Memory B cell (primary cell): ENCODE measurements at regions not wholly inside any gene's neighbourhood (a gene's known extent, or its start where the extent isn't known, plus 50 kb on each side); places are given as distances from the start of the nearest gene placed in this dataset.

ENCODE experiments used
- ATAC-seq: fragments of 150-1000 bp; cut with Tn5 transposase; 2 replicates; pipeline ENCODE4 v1.10.0; 2021; ENCODE audit warnings: low read depth, mild to moderate bottlenecking, moderate library complexity
- DNase-seq, 2 donors: peaks; one replicate each; pipeline ENCODE4 v3.0.0; 2022; ENCODE audit warnings: low spot score in 2 of 2
- H3K27ac Mint-ChIP-seq: one replicate; pipeline ENCODE4 v1.8.0; 2022; ENCODE audit warnings: mild to moderate bottlenecking, moderate library complexity, mixed read lengths
- H3K27me3 Mint-ChIP-seq: one replicate; pipeline ENCODE4 v1.8.0; 2022; ENCODE audit warnings: mixed read lengths
- H3K36me3 Mint-ChIP-seq: one replicate; pipeline ENCODE4 v1.8.0; 2022; ENCODE audit warnings: mild to moderate bottlenecking, mixed read lengths
- H3K4me1 Mint-ChIP-seq: one replicate; pipeline ENCODE4 v1.8.0; 2022; ENCODE audit warnings: mixed read lengths
- H3K4me3 Mint-ChIP-seq: one replicate; pipeline ENCODE4 v1.8.0; 2022; ENCODE audit warnings: mild to moderate bottlenecking, moderate library complexity, mixed read lengths
- H3K9me3 Mint-ChIP-seq: one replicate; pipeline ENCODE4 v1.8.0; 2022; ENCODE audit warnings: mixed read lengths

- DNase-seq: no peak
- no peak overlapping the region for H3K27ac Mint-ChIP-seq
Observed at GRCh38 chr11:69232821-69233743, 60.9 kb upstream of the MYEOV start.

GRCh38 chr11:69233744-69234570 is 60.0 kb upstream of the MYEOV start:
- no peak for ATAC-seq
- no peak for DNase-seq
- H3K36me3 Mint-ChIP-seq: peaks cover 3% of the 10 kb centered on the region
- peaks cover 2% of the 10 kb centered on the region for H3K4me1 Mint-ChIP-seq
- peaks cover 6% of the 10 kb centered on the region for H3K27me3 Mint-ChIP-seq
- H3K9me3 Mint-ChIP-seq: peaks cover 4% of the 10 kb centered on the region
- no peak overlapping the region for H3K4me3 Mint-ChIP-seq
- H3K27ac Mint-ChIP-seq: no peak overlapping the region

More at GRCh38 chr11:69232821-69233743, 60.9 kb upstream of the MYEOV start:
- peaks cover 3% of the 10 kb centered on the region for H3K36me3 Mint-ChIP-seq
- peaks cover 2% of the 10 kb centered on the region for H3K4me1 Mint-ChIP-seq
- ATAC-seq: no peak
- H3K27me3 Mint-ChIP-seq: peaks cover 6% of the 10 kb centered on the region
- H3K9me3 Mint-ChIP-seq: peaks cover 4% of the 10 kb centered on the region
- no peak overlapping the region for H3K4me3 Mint-ChIP-seq

- DNase-seq (no peak), ATAC-seq (no peak)
- peaks cover 3% of the 10 kb centered on the region for H3K36me3 Mint-ChIP-seq
- H3K9me3 Mint-ChIP-seq: peaks cover 4% of the 10 kb centered on the region
- peaks cover 6% of the 10 kb centered on the region for H3K27me3 Mint-ChIP-seq
- H3K27ac Mint-ChIP-seq: no peak overlapping the region
- H3K4me1 Mint-ChIP-seq: peaks cover 2% of the 10 kb centered on the region
- H3K4me3 Mint-ChIP-seq: no peak overlapping the region
Observed at GRCh38 chr11:69234740-69235710, 58.9 kb upstream of the MYEOV start.

- H3K4me1 Mint-ChIP-seq: peaks cover 5% of the 10 kb centered on the region
Observed at GRCh38 chr11:69238573-69239351, 55.2 kb upstream of the MYEOV start.

GRCh38 chr11:69239641-69240040 is 54.3 kb upstream of the MYEOV start:
- Mint-ChIP-seq H3K36me3 (no peaks in the 10 kb centered on the region), H3K4me1 (peaks cover 5% of the 10 kb centered on the region), H3K27ac (no peak overlapping the region), H3K27me3 (no peaks in the 10 kb centered on the region), H3K4me3 (no peak overlapping the region), H3K9me3 (no peaks in the 10 kb centered on the region)
- ATAC-seq (no peak), DNase-seq (no peak)

More at GRCh38 chr11:69238573-69239351, 55.2 kb upstream of the MYEOV start:
- H3K4me3 Mint-ChIP-seq: no peak overlapping the region
- H3K27ac Mint-ChIP-seq: no peak overlapping the region
- no peak for DNase-seq
- H3K36me3 Mint-ChIP-seq: no peaks in the 10 kb centered on the region
- no peak for ATAC-seq
- H3K9me3 Mint-ChIP-seq: no peaks in the 10 kb centered on the region
- no peaks in the 10 kb centered on the region for H3K27me3 Mint-ChIP-seq

- Mint-ChIP-seq H3K4me3 (no peak overlapping the region), H3K9me3 (no peaks in the 10 kb centered on the region), H3K27me3 (no peaks in the 10 kb centered on the region), H3K4me1 (peaks cover 5% of the 10 kb centered on the region), H3K27ac (no peak overlapping the region), H3K36me3 (no peaks in the 10 kb centered on the region)
- ATAC-seq (no peak), DNase-seq (no peak)
Observed at GRCh38 chr11:69240332-69241074, 53.5 kb upstream of the MYEOV start.

- Mint-ChIP-seq H3K9me3 (no peaks in the 10 kb centered on the region), H3K36me3 (no peaks in the 10 kb centered on the region), H3K4me3 (no peak overlapping the region), H3K4me1 (peaks cover 5% of the 10 kb centered on the region), H3K27me3 (no peaks in the 10 kb centered on the region), H3K27ac (no peak overlapping the region)
- ATAC-seq (no peak), DNase-seq (no peak)
Observed at GRCh38 chr11:69241075-69241740, 52.7 kb upstream of the MYEOV start.

- Mint-ChIP-seq H3K9me3 (no peaks in the 10 kb centered on the region), H3K27me3 (no peaks in the 10 kb centered on the region), H3K4me1 (peaks cover 5% of the 10 kb centered on the region), H3K27ac (peak overlapping the region; percentile 61), H3K4me3 (no peak overlapping the region), H3K36me3 (no peaks in the 10 kb centered on the region)
- DNase-seq (no peak), ATAC-seq (no peak)
Observed at GRCh38 chr11:69241844-69242243, 52.1 kb upstream of the MYEOV start.

- peaks cover 5% of the 10 kb centered on the region for H3K4me1 Mint-ChIP-seq
- no peak for ATAC-seq
- no peaks in the 10 kb centered on the region for H3K9me3 Mint-ChIP-seq
- no peaks in the 10 kb centered on the region for H3K27me3 Mint-ChIP-seq
- peak overlapping the region; percentile 61 for H3K27ac Mint-ChIP-seq
- H3K36me3 Mint-ChIP-seq: no peaks in the 10 kb centered on the region
- no peak for DNase-seq
- no peak overlapping the region for H3K4me3 Mint-ChIP-seq
Observed at GRCh38 chr11:69242266-69242920, 51.6 kb upstream of the MYEOV start.

GRCh38 chr11:69243496-69244200 is 50.3 kb upstream of the MYEOV start:
- H3K27me3 Mint-ChIP-seq: no peaks in the 10 kb centered on the region
- no peak overlapping the region for H3K4me3 Mint-ChIP-seq
- H3K27ac Mint-ChIP-seq: no peak overlapping the region
- H3K9me3 Mint-ChIP-seq: no peaks in the 10 kb centered on the region
- H3K4me1 Mint-ChIP-seq: peaks cover 5% of the 10 kb centered on the region
- H3K36me3 Mint-ChIP-seq: no peaks in the 10 kb centered on the region
- DNase-seq (no peak), ATAC-seq (no peak)
